NT2/D1 (cell line): ENCODE measurements at regions not wholly inside any gene's neighbourhood (a gene's known extent, or its start where the extent isn't known, plus 50 kb on each side); places are given as distances from the start of the nearest gene placed in this dataset.

Source experiments
- DNase-seq: peaks from one replicate; pipeline ENCODE4 v3.0.0-alpha.2; 2011; ENCODE audit warnings: low read depth, low spot score
- H3K27me3 ChIP-seq: 2 replicates; pipeline ENCODE4 v1.6.0; 2011; ENCODE audit warnings: mild to moderate bottlenecking; ENCODE audit not compliant: insufficient read length, insufficient read depth
- H3K36me3 ChIP-seq: 2 replicates; pipeline ENCODE4 v1.6.1; 2011; ENCODE audit warnings: mild to moderate bottlenecking, low read length, mixed read lengths; ENCODE audit not compliant: insufficient read depth, insufficient read length
- H3K4me1 ChIP-seq: 2 replicates; pipeline ENCODE4 v1.5.1; 2011; ENCODE audit not compliant: insufficient read depth, insufficient read length
- H3K4me3 ChIP-seq: 2 replicates; pipeline ENCODE4 v1.5.1; 2011; ENCODE audit warnings: low read depth; ENCODE audit not compliant: insufficient read length
- H3K9ac ChIP-seq: 2 replicates; pipeline ENCODE4 v1.6.0; 2011; ENCODE audit warnings: low read depth; ENCODE audit not compliant: insufficient read length
- H3K9me3 ChIP-seq: 2 replicates; pipeline ENCODE4 v1.5.1; 2011; ENCODE audit warnings: mild to moderate bottlenecking, low read length; ENCODE audit not compliant: insufficient read depth
- SUZ12 ChIP-seq: IDR thresholded peaks from 2 replicates; pipeline ENCODE4 v1.6.1; 2011; ENCODE audit not compliant: insufficient read length, insufficient read depth; ENCODE audit errors: extremely low read depth
- YY1 ChIP-seq: IDR thresholded peaks from 2 replicates; pipeline ENCODE4 v1.6.1; 2011; ENCODE audit not compliant: insufficient read length, insufficient read depth
- ZNF274 ChIP-seq: IDR thresholded peaks from 2 replicates; pipeline ENCODE4 v1.6.1; 2011; ENCODE audit warnings: mild to moderate bottlenecking, low read depth, low read length

DNA sequence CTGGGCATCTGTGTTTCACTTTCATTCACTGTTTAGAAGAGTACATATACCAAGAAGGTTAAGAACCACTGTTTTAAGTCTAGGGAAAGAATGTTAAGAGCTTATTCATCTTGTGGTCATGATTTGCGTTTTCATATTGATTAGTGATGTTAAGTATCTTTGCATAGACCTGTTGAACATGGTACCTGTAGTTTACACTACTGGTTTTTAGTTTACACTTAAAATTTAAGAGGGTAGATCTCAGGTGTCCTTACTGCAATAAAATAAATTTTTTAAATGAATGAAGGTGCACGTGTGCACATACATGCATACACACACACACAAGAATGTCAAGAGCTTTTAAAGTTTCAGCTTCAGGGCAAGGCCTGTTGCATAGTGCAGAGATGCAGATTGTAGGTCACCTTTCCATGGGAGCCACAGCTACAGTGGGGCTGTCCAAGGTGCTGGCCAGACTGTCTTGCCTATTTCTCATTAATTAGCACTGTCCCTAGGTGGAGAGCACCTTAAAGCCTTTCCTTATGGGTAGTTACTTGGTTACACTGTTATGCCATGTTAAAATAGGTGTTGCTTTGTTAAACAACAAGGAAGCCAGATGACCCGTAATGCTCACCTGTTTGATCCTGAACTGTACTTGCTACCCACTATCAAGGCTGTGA lies 543.0 kb upstream of the DAB1 start:
- Histone ChIP-seq H3K36me3 (no peaks in the 10 kb centered on the region), H3K9ac (no peak overlapping the region), H3K4me3 (no peak overlapping the region), H3K4me1 (no peaks in the 10 kb centered on the region), H3K9me3 (no peaks in the 10 kb centered on the region), H3K27me3 (no peaks in the 10 kb centered on the region)
- TF ChIP-seq ZNF274 (no peak), SUZ12 (no peak), YY1 (no peak)
- DNase-seq: peak; percentile 38

DNA sequence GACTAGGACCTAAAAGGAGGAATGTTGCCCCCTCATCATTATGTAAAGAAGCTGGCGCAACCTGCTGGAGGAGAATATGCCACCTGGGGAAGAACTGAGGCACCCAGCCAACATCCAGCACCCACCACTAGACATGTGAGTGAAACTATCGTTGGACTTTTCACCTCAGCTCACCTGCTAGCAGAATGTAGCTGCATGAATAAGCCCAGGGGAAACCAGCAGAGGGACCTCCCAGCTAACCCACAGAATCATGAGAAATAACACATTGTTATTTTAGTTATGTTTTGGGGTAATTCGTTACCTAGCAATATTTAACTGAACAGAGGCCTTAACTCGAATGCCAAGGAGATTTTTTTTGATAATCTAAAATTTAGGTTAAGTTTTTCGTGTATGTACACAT lies 542.5 kb upstream of the DAB1 start:
- Histone ChIP-seq H3K36me3 (no peaks in the 10 kb centered on the region), H3K4me1 (no peaks in the 10 kb centered on the region), H3K4me3 (no peak overlapping the region), H3K9me3 (no peaks in the 10 kb centered on the region), H3K9ac (no peak overlapping the region), H3K27me3 (no peaks in the 10 kb centered on the region)
- no peak for TF ChIP-seq SUZ12
- no peak for TF ChIP-seq ZNF274
- no peak for TF ChIP-seq YY1
- DNase-seq: no peak

DNA sequence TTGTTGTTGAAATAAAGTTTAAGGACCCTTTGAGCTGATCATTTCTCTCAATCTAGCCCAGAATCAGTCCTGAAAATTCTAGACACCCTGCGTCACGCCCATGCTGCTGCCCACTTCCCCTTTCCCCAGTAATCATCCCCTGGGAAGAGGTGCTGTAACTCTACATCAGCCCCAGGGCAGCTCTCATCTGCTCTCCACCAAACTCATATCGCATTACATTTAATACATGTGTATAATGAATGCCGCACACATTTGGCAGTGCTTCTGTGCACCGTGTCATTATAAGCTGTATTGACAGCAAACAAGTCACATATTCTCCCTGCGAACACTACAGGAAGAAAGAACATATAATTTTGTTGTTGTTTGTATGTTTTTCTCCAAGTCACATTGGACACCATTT lies 539.7 kb upstream of the DAB1 start:
- Histone ChIP-seq H3K36me3 (no peaks in the 10 kb centered on the region), H3K9me3 (no peaks in the 10 kb centered on the region), H3K27me3 (no peaks in the 10 kb centered on the region), H3K9ac (no peak overlapping the region), H3K4me3 (no peak overlapping the region), H3K4me1 (no peaks in the 10 kb centered on the region)
- no peak for TF ChIP-seq SUZ12
- TF ChIP-seq YY1: no peak
- no peak for TF ChIP-seq ZNF274
- DNase-seq: no peak

DNA sequence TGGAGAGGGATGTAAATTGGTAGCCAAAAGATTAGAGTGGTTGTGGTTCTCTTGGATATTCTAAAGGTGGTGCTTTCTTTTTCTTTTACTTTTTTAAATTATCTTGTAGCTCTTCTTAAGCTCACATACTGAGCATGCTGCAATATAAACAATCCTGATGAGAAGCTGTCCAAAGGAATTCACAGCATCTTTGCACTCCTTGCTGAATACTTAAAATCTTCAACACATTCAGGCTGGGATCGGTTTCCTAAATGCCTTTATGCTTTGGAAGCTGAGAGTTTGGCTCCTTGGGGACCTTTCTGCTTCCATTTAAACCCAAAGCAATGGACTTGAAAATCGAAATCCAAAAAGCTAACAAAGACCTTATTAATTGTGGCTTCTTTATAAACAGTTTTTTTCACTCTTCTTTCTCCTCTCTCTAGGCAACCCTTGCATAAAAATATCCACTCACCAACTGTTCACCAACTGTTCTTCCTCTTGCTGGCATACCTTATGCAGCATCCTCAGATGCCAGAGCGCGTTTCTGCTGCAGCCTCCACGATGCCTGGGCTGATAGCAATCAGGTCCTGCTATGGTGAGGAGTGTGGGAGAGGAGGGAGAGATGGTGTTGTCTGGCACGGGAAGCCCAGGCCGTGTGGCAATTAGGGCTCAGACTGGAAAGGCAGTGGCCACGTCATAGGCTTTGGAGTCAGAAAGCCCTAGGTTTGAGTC lies 535.8 kb upstream of the DAB1 start:
- no peak overlapping the region for H3K4me3 ChIP-seq
- H3K9ac ChIP-seq: no peak overlapping the region
- no peaks in the 10 kb centered on the region for H3K9me3 ChIP-seq
- no peaks in the 10 kb centered on the region for H3K36me3 ChIP-seq
- no peak for DNase-seq
- TF ChIP-seq YY1: no peak
- no peak for TF ChIP-seq ZNF274
- no peak for TF ChIP-seq SUZ12
- H3K4me1 ChIP-seq: no peaks in the 10 kb centered on the region
- no peaks in the 10 kb centered on the region for H3K27me3 ChIP-seq

DNA sequence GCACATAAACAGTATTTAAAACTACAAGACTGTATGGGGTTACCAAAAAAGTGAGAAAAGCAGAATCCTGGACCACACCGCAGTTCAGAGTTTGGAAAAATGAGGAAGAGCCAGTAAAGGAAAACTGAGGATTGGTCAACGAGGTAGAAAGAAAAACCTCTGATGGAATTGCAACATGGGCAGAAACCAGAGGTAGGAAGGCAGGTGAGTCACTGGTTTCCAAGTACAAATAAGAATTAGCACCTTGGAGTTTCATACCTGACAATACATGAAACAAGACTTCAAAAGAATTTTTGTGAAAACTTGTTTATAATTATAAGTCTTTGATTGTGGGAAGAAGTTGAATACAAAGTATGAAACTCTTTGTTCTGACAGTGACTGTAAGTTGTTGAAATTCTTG lies 533.7 kb upstream of the DAB1 start:
- H3K27me3 ChIP-seq: no peaks in the 10 kb centered on the region
- no peaks in the 10 kb centered on the region for H3K4me1 ChIP-seq
- no peak overlapping the region for H3K9ac ChIP-seq
- H3K4me3 ChIP-seq: no peak overlapping the region
- TF ChIP-seq YY1: no peak
- no peak for TF ChIP-seq SUZ12
- no peak for TF ChIP-seq ZNF274
- no peaks in the 10 kb centered on the region for H3K36me3 ChIP-seq
- no peak for DNase-seq
- H3K9me3 ChIP-seq: no peaks in the 10 kb centered on the region

GRCh38 chr1:57951390-57951789 lies 527.5 kb upstream of the DAB1 start:
- no peak overlapping the region for H3K9ac ChIP-seq
- no peak overlapping the region for H3K4me3 ChIP-seq
- H3K36me3 ChIP-seq: no peaks in the 10 kb centered on the region
- no peaks in the 10 kb centered on the region for H3K27me3 ChIP-seq
- TF ChIP-seq ZNF274 (no peak), SUZ12 (no peak), YY1 (no peak)
- no peaks in the 10 kb centered on the region for H3K9me3 ChIP-seq
- no peak for DNase-seq
- no peaks in the 10 kb centered on the region for H3K4me1 ChIP-seq

GRCh38 chr1:57949168-57949567 lies 525.3 kb upstream of the DAB1 start:
- H3K27me3 ChIP-seq: no peaks in the 10 kb centered on the region
- no peaks in the 10 kb centered on the region for H3K4me1 ChIP-seq
- no peaks in the 10 kb centered on the region for H3K36me3 ChIP-seq
- DNase-seq: no peak
- TF ChIP-seq ZNF274 (no peak), SUZ12 (no peak), YY1 (no peak)
- no peaks in the 10 kb centered on the region for H3K9me3 ChIP-seq
- H3K4me3 ChIP-seq: no peak overlapping the region
- H3K9ac ChIP-seq: no peak overlapping the region
